GM12875 (cell line): ENCODE measurements at regions not wholly inside any gene's neighbourhood (a gene's known extent, or its start where the extent isn't known, plus 50 kb on each side); places are given as distances from the start of the nearest gene placed in this dataset.

Experiments
- H3K4me3 ChIP-seq: one replicate; pipeline ENCODE4 v1.5.1; 2011; ENCODE audit warnings: low read depth, low read length, control low read depth
- TF ChIP-seq, protein P1 (sequence below): IDR thresholded peaks from 2 replicates; pipeline ENCODE4 v1.5.1; 2011; ENCODE audit warnings: low read depth, mild to moderate bottlenecking, control low read depth, inconsistent platforms, low read length, moderate library complexity, borderline replicate concordance; ENCODE audit not compliant: insufficient read depth

DNA sequence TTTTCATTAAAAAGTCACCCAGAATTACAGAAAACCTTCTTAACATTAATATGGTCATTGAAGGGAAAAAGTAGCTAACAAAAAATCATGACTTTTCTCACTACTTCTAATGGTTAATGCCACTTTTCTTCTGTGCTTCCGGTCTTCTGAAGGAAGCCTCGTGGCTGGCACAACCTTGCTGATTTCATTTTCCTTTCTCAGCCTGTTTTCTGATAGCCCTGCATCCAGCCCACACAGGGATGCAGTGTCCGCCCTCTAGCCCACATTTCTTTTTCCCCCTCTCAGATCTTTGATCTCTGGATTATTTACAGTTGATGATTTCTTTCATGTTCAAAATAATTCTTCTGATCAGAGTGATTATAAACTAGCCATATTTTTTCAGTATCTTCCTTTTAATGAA lies 655.4 kb upstream of the EPHA7 start:
- TF ChIP-seq, protein P1, sequence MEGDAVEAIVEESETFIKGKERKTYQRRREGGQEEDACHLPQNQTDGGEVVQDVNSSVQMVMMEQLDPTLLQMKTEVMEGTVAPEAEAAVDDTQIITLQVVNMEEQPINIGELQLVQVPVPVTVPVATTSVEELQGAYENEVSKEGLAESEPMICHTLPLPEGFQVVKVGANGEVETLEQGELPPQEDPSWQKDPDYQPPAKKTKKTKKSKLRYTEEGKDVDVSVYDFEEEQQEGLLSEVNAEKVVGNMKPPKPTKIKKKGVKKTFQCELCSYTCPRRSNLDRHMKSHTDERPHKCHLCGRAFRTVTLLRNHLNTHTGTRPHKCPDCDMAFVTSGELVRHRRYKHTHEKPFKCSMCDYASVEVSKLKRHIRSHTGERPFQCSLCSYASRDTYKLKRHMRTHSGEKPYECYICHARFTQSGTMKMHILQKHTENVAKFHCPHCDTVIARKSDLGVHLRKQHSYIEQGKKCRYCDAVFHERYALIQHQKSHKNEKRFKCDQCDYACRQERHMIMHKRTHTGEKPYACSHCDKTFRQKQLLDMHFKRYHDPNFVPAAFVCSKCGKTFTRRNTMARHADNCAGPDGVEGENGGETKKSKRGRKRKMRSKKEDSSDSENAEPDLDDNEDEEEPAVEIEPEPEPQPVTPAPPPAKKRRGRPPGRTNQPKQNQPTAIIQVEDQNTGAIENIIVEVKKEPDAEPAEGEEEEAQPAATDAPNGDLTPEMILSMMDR = no peak
- no peak overlapping the region for H3K4me3 ChIP-seq

DNA sequence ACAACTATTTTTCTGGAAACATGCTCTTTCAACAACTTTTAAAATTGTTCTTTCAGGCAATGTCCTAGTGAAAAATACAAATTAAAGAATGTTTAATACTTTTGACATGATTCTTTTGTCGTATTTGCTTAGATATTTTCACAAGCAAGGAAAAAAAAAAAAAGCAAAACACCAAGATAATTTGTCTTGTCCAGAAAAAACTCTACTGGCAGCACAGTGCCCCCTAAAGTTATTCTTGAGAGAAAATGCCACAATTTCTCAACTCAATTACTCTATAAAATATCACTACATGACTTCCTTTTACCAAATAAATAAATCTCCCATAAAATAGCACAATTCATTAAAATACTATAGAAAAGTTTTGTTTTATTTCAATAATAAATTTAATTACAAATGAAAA lies 652.5 kb upstream of the EPHA7 start:
- no peak overlapping the region for H3K4me3 ChIP-seq
- TF ChIP-seq, protein P1 = no peak

DNA sequence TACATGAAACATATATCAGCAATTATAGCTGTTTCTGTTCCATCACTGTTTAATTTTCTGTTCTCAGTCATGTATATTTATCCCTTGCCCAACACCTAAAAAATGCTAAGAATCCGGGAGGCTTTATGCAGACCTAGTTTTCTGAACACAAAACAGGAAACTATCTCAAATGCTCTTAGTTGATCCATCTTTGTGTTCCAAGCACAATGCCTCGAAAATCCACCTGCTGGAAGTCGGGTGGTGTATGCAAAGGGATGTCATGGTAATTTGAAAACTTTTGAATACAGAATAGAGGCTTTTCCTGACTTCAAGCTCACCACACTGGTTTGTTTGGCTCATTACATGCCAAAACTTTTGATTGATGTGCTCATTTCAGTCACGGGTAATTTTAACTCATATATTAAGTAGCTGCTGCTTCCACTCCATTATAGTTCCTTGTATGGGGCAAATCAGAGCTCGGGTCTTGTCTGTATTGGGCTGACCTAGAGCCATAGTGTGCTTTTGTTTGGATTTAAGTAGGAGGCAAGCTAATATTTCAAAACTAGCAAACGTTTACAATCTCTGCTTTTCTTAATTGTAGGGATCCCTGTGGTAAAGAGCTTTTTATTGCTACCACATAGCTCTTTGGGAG lies 646.5 kb upstream of the EPHA7 start:
- no peak overlapping the region for H3K4me3 ChIP-seq
- TF ChIP-seq, protein P1 = no peak

DNA sequence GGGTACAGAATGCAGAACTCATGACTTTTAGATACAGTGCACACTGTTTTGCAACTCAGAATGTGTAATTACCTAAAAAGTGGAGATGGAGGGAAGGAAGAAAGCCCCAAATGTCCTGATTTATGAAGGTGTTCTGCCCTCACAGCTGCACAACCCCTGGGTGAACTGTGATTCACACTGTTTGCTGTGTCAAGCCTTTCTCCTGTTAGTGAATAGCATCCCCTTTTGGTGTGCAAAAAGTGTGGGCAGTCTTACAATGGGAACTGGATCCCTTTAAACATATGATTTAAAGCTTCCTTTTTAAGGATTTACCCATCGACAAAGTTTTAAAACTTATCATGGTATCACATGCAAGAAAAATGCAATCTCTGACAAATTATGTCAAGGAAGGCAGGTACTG lies 633.4 kb upstream of the EPHA7 start:
- H3K4me3 ChIP-seq = no peak overlapping the region
- TF ChIP-seq, protein P1 = no peak

DNA sequence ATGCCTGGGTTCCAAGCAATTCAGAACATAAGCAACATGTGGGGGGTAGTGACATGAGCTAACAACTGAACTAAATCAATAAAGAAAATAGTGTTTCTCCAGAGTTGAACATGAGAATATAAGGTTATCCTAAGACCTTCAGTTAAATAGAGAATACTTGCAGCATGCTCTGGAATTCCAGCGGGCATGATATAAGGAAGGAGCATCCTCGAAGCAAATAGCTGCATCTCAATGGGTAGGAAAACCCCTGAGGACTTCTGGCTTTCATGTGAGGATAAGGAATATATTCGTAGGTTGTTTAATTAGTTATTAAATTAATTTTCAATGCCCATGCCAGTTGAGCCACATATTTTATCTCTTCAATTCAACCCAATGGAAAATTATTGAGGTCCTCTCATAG lies 631.2 kb upstream of the EPHA7 start:
- TF ChIP-seq, protein P1 = no peak
- no peak overlapping the region for H3K4me3 ChIP-seq

DNA sequence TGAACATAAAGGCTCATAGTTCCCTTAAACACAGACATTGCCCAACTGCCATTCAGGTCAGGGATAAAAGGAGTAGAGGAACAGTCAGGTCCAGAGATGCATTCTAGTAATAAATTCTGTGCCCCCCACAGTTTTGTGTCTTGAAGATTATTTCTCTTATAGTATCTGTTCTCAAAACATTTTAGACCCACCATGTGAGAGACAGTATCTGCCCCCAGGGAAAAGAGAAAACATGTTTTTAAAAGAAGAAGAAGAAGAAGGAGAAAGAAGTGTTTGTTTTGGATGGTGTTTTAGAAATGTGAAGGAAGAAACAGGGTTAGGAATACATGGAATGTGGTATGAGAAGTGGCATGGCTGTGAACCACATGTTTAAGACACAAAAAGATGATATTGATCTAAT lies 629.6 kb upstream of the EPHA7 start:
- no peak overlapping the region for H3K4me3 ChIP-seq
- TF ChIP-seq, protein P1 = no peak

DNA sequence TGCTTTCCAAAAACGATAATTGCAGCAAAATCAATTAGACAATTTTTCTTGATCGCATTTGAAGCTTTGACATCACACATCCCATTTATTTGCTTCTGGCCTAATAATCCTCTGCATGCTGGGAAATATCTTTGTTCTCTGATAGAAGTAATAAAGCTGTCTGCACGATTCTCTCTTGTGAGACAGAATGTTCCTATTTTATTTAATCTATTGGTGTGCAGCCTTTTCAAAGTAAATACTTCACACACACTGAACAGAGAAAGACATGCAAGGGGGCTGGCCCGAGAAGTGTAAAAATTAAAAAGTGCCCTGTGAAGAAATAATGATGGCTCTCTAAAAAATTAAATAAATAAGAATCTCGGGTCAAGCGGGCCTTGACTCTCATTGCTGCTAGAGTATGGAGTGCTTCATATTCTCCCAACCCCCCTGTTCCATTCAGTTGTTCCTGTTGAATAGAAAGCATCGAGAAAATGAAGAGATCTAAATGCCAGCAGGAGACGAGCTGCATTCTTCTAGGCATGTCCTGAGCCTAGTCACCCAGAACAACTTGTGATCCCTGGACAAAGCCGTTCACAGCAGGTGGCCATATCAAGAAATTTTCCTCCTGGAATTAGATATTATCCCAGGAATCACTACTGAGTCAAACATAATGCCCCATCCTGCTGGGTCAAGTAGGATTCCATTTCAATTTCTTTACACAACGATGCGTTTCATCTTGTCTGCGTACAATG lies 625.9 kb upstream of the EPHA7 start:
- H3K4me3 ChIP-seq = no peak overlapping the region
- TF ChIP-seq, protein P1 = no peak
